ENCODE measurements at regions not wholly inside any gene's neighbourhood (a gene's known extent, or its start where the extent isn't known, plus 50 kb on each side); places are given as distances from the start of the nearest gene placed in this dataset.

DNA sequence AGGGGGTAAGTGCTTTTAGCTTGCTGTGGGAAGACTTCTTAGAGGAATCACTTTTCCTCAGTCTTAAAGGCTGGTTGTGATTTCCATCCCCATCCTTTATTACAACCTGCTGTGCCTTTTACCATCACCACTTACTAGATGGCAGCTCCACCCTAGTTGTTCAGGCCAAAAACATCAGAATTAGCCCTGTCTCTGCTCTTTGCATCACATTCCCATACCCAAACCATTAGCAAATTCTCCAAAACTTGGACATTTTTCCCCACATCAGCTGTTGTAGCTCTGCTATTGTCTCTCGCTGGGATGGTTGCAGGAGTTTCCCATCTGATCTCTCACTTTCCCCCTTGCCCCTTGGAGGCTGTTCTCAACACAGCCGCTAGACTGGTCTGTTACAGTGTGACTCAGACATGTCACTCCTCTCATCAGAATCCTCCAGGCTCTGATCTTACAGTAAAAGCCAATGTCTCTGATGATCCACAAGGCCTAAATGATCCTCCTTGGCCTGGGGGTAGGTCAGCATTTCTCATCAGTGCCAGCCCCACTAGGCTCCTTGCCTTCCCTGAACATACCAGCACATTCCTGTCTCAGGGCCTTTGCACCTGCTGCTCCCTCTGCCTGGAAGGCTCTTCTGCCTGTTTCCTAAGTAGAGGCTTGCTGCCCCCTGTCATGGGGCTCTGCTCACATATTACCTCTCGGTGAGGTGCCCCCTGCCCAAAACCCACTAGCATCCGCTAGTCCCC is 102.5 kb downstream of the BEGAIN start:
- no peak for DNase-seq (ENCODE audit: low spot score in 2 of 2)
- 90 to 96% methylated on average over 4 of the region's 4 CpGs for WGBS, 2 donors
- no peak overlapping the region for H3K27ac ChIP-seq
- H3K9me3 ChIP-seq, result no peaks in the 10 kb centered on the region
- TF ChIP-seq, protein P1, sequence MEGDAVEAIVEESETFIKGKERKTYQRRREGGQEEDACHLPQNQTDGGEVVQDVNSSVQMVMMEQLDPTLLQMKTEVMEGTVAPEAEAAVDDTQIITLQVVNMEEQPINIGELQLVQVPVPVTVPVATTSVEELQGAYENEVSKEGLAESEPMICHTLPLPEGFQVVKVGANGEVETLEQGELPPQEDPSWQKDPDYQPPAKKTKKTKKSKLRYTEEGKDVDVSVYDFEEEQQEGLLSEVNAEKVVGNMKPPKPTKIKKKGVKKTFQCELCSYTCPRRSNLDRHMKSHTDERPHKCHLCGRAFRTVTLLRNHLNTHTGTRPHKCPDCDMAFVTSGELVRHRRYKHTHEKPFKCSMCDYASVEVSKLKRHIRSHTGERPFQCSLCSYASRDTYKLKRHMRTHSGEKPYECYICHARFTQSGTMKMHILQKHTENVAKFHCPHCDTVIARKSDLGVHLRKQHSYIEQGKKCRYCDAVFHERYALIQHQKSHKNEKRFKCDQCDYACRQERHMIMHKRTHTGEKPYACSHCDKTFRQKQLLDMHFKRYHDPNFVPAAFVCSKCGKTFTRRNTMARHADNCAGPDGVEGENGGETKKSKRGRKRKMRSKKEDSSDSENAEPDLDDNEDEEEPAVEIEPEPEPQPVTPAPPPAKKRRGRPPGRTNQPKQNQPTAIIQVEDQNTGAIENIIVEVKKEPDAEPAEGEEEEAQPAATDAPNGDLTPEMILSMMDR (IDR thresholded peaks at IDR 0.05), result no peak
- TF ChIP-seq EP300 (IDR thresholded peaks at IDR 0.05) (no peak), POLR2A (IDR thresholded peaks at IDR 0.05) (no peak)
- H3K36me3 ChIP-seq, result peaks cover 0 to 24% (median 0%) of the 10 kb centered on the region in 3 donors
- H3K27me3 ChIP-seq, result no peaks in the 10 kb centered on the region
- no peak overlapping the region for H3K4me3 ChIP-seq
- peaks cover 0 to 12% (median 0%) of the 10 kb centered on the region in 4 donors for H3K4me1 ChIP-seq

DNA sequence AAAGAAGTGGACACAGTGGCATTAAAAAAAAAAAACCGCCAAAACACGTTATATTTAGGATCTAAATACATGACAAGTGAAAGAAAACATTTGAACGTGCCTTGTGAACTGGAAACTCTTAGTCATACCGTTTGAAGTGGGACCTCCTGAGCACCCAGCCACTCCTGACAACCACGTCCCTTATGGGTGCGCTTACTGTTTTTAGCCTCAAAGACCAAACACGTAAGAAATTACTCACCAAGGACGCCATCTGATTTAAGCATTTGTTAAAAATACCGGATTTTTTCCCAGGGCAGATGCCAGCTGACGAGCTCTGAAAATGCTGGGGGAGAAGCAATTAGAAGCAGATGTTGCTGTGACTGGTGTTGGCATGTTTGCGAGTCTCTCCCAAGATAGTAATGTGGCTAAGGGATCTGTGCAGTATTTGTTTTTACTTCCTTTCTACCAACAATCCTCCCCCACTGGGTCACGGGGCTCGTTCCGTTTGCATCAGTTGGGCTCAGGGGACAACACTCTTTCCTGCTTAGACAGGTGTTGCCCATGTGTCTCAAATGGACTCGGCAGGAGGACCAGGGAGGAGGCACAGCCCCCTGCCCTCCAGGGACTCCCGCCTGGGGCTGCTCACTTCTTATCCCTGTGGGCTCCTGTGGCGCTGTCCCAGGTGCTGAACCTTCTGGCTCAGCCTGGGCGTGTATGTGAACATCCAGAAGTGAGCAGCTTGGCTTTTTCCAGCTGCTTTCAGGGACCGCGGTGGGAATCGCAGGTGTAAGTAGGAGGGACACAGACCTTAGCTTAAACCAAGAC is 101.0 kb downstream of the BEGAIN start:
- no peak overlapping the region for H3K27ac ChIP-seq
- no peaks in the 10 kb centered on the region for H3K27me3 ChIP-seq
- peaks cover 0 to 24% (median 0%) of the 10 kb centered on the region in 3 donors for H3K36me3 ChIP-seq
- peaks cover 0 to 12% (median 0%) of the 10 kb centered on the region in 4 donors for H3K4me1 ChIP-seq
- WGBS, 2 donors, result 47% methylated on average over 21 of the region's 21 CpGs
- TF ChIP-seq, protein P1 (IDR thresholded peaks at IDR 0.05), result no peak
- peak in 1 of 2 donors; percentile 5 for TF ChIP-seq EP300 (IDR thresholded peaks at IDR 0.05)
- no peaks in the 10 kb centered on the region for H3K9me3 ChIP-seq
- no peak overlapping the region for H3K4me3 ChIP-seq
- peak; percentile 58 to 66 for DNase-seq (ENCODE audit: low spot score in 2 of 2)

Measured in tibial nerve (tissue), 4 donors.